CMK (cell line): ENCODE measurements at regions not wholly inside any gene's neighbourhood (a gene's known extent, or its start where the extent isn't known, plus 50 kb on each side); places are given as distances from the start of the nearest gene placed in this dataset.
"Not testable (repeated sequence)": the region's sequence is repeated elsewhere in the genome, so short reads cannot be mapped to it uniquely, and the experiment has no call there.

Source experiments
- DNase-seq: peaks from one replicate; pipeline ENCODE4 v3.0.0-alpha.2; 2010; ENCODE audit warnings: low read depth

GRCh38 chr14:95818581-95818980 is 58.1 kb upstream of the TUNAR start:
- no peak for DNase-seq

DNA sequence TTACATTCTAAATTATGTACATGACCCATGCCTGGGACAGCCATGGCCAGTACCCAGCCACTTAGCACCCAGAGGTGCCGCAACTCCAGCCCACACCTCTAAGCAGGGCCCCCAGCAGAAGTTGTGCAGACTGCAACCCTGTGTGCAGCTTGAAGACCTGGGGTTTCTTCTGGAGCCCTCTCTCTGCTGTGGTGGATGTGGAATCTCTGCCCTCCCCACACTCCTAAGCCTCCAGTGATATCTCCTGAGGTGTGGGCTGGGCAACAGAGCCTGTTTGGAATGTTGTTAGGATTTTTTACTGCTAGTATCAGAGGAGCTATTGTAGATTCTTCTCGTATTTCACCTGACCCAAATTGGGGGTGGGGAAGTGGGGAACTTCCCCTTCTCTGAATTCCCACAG is 59.4 kb upstream of the TUNAR start:
- DNase-seq: no peak

DNA sequence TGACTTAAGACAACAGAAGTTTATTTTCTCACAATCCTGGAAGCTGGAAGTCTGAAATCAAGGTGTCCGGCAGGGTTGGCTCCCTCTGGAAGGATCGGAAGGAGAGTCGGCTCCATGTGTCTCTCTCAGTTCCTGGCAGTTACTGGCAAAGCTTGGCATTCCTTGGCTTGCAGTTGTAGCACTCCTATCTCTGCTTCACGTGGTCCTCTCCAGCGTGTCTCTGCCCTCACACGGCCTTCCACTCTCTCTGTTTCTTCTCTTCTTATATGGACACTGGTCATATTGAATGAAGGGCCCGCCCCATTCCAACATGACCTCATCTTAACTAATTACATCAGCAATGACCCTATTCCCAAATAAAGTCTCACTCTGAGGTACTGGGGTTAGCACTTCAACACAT is 60.1 kb upstream of the TUNAR start:
- DNase-seq: no peak

- DNase-seq: no peak
Observed at GRCh38 chr14:95815226-95815690, 61.4 kb upstream of the TUNAR start.

GRCh38 chr14:95814363-95815225 is 62.0 kb upstream of the TUNAR start:
- no peak for DNase-seq

GRCh38 chr14:95811813-95812212 is 64.8 kb upstream of the TUNAR start:
- DNase-seq: no peak

GRCh38 chr14:95808371-95808770 is 68.3 kb upstream of the TUNAR start:
- DNase-seq: no peak

GRCh38 chr14:95796788-95797187 is 79.8 kb upstream of the TUNAR start:
- no peak for DNase-seq

GRCh38 chr14:95787941-95788340 is 74.0 kb upstream of the TCL1A start:
- DNase-seq: no peak

- DNase-seq: no peak
Observed at GRCh38 chr14:95786566-95786965, 72.6 kb upstream of the TCL1A start.

GRCh38 chr14:95784137-95784536 is 70.2 kb upstream of the TCL1A start:
- DNase-seq: no peak

DNA sequence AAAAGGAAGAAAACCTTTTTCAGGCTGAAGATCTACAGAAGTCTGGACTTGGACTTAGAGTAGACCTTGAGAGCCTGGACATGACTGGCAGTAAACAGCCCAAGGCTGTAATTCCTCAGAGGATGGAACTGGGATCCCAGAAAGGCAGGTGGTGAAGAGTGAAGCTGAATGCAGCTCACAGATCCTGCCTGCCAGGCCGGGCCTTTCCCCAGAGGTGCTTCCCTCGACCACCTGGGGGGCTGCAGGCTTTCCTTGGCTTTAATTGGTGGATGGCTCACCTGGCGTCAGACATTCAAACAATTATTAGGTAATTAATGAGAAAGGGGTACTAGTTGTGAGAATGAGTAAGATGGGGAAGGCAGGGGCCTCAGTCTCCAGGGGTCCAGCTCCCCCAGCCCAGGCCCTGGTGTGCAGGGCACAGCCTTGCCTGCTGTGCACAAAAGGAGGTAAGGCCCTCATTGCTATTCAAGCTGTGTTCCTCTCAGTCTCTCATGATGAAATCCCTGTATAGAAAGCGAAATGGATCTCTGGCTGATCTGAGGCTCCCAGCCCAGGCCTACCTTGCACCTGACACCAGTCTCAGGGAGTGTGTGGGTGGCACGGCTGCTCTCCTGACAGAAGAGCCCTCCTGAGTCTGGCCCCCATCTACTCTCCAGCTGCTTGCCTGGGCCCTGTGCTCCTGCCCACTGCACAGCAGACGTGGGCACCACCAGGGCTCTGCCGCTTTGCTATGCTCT is 63.0 kb upstream of the TCL1A start:
- no peak for DNase-seq

DNA sequence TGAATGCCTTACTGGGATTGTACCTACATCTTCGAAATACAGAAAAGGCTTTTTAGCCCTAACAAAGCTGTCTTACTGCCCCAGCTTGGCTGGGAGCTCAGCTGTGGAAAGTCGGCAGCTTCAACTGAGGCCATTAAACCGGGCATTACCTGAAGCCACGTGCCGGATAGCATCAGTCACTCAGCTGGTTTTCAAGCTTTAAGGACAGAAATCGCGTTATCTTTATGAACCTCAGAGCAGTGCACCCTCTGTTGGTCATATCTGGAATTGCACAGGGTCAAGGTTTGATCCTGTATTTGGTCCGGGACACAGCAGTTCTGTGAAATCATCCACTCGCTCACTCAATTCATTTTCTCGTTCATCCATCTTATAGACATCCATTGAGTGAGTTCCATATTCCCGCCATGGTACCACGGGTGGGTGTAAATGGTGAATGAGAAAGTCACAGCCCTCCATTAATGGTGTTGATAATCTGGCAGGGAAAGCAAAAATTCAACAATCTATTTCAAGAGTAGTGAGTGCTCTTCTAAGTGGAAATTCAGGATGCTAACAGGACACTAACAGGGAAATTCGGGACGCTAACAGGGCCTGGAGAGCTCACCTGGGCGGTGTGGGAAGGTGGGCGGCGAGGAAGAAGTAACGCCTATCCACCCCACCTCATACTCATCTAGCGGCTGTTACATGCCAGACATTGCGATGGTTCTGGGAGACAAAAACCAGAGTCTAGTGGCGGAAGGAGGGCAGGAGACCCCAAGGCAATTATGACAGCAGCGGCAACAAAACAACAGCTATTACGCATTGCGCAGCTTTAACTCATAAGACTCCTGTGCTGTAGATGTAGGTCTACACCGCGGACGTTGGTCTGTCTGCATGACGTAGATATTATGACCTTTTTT is 60.6 kb upstream of the TCL1A start:
- peak; percentile 18 for DNase-seq

- no peak for DNase-seq
Observed at GRCh38 chr14:95770777-95771176, 56.9 kb upstream of the TCL1A start.

DNA sequence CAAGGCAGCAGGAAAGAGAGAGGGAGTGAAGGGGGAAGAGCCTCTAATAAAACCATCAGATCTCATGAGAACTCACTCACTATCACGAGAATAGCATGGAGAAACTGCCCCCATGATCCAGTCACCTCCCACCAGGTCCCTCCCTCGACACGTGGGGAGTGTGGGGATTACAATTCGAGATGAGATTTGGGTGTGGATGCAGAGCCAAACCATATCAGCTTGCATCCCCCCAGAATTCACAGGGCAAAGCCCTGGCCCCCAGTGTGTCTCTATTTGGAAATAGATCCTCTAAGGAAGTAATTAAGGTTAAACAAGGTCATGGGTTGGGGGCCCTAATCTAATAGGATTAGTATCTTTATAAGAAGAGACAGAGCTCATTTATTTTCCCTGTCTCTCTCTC is 56.1 kb upstream of the TCL1A start:
- no peak for DNase-seq

DNA sequence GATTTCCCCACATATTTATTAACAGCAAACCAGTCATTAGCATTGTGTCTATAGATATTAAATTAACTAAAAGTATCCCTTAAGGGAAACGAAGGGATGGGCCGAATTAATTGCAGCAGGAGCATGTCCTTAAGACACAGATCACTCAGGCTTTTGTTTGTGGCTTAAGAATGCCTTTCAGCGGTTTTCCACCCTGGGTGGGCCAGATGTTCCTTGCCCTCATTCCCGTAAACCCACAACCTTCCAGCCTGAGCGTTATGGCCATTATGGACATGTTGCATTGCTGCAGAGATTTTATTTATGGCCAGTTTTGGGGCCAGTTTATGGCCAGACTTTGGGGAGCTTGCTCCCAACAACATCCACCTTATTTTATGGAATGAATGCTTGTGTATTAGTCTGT is 55.5 kb upstream of the TCL1A start:
- DNase-seq: not testable (repeated sequence)

- no peak for DNase-seq
Observed at GRCh38 chr14:95765051-95765450, 51.1 kb upstream of the TCL1A start.

DNA sequence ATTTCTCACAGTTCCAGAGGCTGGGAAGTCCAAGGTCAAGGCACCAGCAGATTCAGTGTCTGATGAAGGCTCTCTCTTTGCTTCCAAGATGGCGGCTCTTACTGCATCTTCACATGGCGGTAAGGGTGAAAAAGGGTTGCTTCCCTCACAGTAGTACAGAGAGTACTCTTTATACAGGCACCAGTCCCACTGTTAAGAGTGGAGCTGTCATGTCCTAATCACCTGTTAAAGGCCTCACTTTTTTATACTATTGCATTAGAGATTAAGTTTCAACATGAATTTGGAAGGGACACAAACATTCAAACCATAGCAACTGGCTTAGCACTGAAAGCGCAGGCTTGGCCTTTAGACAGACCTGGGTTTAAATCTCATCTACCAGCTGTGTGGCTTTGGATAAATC is 50.0 kb upstream of the TCL1A start:
- no peak for DNase-seq
